ENCODE measurements at regions not wholly inside any gene's neighbourhood (a gene's known extent, or its start where the extent isn't known, plus 50 kb on each side); places are given as distances from the start of the nearest gene placed in this dataset.

DNA sequence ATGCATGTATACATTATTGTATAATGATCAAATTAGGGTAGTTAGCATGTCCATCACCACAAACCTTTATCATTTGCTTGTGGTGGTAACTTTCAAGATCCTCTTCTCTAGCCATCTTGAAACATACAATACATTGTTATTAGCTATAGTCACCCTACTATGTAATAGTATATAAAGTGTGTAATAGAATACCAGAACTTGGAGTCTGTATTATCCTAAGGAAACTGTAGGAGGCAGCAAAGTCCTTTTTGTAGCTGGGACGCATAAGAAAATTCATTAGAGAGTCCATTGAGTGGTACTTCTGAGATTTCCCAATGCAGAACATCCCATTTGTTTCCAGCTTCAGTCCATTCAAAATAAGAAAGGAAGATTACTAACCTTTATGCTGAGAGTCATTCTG is 325.9 kb upstream of the LRFN5 start:
- TF ChIP-seq CTCF (IDR thresholded peaks at IDR 0.05) (peak in 1 of 6 experiments; percentile 11), POLR2A (IDR thresholded peaks at IDR 0.05) (no peak)
